ENCODE measurements at regions not wholly inside any gene's neighbourhood (a gene's known extent, or its start where the extent isn't known, plus 50 kb on each side); places are given as distances from the start of the nearest gene placed in this dataset.

DNA sequence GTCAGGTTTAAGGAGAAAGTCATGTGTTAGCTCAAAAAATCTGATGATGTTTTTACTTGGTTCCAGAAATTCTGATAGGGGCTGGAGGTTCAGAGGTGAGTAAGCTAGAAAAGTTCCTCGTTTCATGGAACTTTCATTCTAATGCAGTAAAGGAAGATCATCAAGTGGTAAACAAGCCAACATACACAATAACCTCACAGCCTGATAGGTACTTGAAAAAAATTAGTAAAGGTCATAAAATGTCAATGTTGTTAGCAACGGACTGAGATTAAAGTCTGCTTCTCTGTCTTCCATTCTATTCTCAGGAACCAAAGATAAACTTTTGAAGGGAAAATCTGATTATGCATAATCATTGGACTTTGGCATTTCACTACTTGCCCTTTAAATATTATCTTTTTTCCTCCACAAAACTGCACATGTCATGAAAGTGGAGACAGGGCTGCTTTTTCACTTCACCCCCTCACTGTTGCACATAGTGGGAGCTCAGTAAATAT, 165.4 kb upstream of the MAF start:
- TF ChIP-seq, protein P1, sequence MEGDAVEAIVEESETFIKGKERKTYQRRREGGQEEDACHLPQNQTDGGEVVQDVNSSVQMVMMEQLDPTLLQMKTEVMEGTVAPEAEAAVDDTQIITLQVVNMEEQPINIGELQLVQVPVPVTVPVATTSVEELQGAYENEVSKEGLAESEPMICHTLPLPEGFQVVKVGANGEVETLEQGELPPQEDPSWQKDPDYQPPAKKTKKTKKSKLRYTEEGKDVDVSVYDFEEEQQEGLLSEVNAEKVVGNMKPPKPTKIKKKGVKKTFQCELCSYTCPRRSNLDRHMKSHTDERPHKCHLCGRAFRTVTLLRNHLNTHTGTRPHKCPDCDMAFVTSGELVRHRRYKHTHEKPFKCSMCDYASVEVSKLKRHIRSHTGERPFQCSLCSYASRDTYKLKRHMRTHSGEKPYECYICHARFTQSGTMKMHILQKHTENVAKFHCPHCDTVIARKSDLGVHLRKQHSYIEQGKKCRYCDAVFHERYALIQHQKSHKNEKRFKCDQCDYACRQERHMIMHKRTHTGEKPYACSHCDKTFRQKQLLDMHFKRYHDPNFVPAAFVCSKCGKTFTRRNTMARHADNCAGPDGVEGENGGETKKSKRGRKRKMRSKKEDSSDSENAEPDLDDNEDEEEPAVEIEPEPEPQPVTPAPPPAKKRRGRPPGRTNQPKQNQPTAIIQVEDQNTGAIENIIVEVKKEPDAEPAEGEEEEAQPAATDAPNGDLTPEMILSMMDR (conservative IDR thresholded peaks at IDR 0.05): no peak
- TF ChIP-seq ZFX (IDR thresholded peaks at IDR 0.05): no peak

Data from C4-2B (cell line).